ENCODE measurements at regions not wholly inside any gene's neighbourhood (a gene's known extent, or its start where the extent isn't known, plus 50 kb on each side); places are given as distances from the start of the nearest gene placed in this dataset.

DNA sequence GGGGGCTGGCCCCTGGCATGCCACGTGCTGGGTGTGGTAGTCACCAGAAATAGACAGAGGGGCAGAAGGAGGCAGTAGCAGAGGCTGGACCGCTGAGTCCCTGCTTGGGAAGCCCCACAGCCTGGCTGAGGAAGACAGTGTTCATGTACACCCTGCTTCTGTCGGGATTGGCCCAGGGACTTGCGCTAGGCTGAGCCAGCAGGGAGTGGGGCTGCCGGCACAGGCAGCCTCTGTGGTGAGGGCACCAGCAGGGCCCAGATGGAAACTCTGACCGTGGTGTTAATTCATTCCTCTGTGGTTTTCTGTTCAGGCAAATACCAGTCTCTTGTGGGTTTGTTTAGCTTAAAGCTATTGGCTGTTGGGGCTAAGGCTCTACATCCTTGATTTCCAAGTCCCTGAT is 108.6 kb upstream of the RAD23B start:
- TF ChIP-seq, protein P1, sequence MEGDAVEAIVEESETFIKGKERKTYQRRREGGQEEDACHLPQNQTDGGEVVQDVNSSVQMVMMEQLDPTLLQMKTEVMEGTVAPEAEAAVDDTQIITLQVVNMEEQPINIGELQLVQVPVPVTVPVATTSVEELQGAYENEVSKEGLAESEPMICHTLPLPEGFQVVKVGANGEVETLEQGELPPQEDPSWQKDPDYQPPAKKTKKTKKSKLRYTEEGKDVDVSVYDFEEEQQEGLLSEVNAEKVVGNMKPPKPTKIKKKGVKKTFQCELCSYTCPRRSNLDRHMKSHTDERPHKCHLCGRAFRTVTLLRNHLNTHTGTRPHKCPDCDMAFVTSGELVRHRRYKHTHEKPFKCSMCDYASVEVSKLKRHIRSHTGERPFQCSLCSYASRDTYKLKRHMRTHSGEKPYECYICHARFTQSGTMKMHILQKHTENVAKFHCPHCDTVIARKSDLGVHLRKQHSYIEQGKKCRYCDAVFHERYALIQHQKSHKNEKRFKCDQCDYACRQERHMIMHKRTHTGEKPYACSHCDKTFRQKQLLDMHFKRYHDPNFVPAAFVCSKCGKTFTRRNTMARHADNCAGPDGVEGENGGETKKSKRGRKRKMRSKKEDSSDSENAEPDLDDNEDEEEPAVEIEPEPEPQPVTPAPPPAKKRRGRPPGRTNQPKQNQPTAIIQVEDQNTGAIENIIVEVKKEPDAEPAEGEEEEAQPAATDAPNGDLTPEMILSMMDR (IDR thresholded peaks at IDR 0.05) = no peak
- TF ChIP-seq EP300 (IDR thresholded peaks at IDR 0.05) = no peak

All from esophagus muscularis mucosa (tissue), 3 donors.